COR-L47 (cell line): ENCODE measurements at regions not wholly inside any gene's neighbourhood (a gene's known extent, or its start where the extent isn't known, plus 50 kb on each side); places are given as distances from the start of the nearest gene placed in this dataset.
"Not testable (repeated sequence)": the region's sequence is repeated elsewhere in the genome, so short reads cannot be mapped to it uniquely, and the experiment has no call there.

Source experiments
- DNase-seq: peaks from one replicate; lab custom pipeline; 2025; lab: John Stamatoyannopoulos, UW

GRCh38 chr7:124635416-124635815 lies 130.2 kb downstream of the GPR37 start:
- no peak for DNase-seq

GRCh38 chr7:124633740-124634139 lies 131.9 kb downstream of the GPR37 start:
- DNase-seq, result no peak

- no peak for DNase-seq
Observed at GRCh38 chr7:124630395-124630794, 135.2 kb downstream of the GPR37 start.

- DNase-seq, result no peak
Observed at GRCh38 chr7:124618871-124619270, 146.7 kb downstream of the GPR37 start.

GRCh38 chr7:124618051-124618450 lies 147.5 kb downstream of the GPR37 start:
- not testable (repeated sequence) for DNase-seq

GRCh38 chr7:124603066-124603465 lies 162.5 kb downstream of the GPR37 start:
- no peak for DNase-seq

GRCh38 chr7:124597509-124597908 lies 168.1 kb downstream of the GPR37 start:
- no peak for DNase-seq

GRCh38 chr7:124596881-124597280 lies 168.7 kb downstream of the GPR37 start:
- DNase-seq, result no peak

- DNase-seq, result no peak
Observed at GRCh38 chr7:124590814-124591213, 174.8 kb downstream of the GPR37 start.

- DNase-seq, result no peak
Observed at GRCh38 chr7:124577256-124577655, 188.3 kb downstream of the GPR37 start.

GRCh38 chr7:124575176-124575575 lies 190.4 kb downstream of the GPR37 start:
- no peak for DNase-seq

- no peak for DNase-seq
Observed at GRCh38 chr7:124570558-124570957, 195.0 kb downstream of the GPR37 start.

GRCh38 chr7:124566583-124566982 lies 199.0 kb downstream of the GPR37 start:
- DNase-seq, result no peak

- no peak for DNase-seq
Observed at GRCh38 chr7:124557587-124557986, 208.0 kb downstream of the GPR37 start.

- DNase-seq, result no peak
Observed at GRCh38 chr7:124557101-124557500, 208.5 kb downstream of the GPR37 start.

GRCh38 chr7:124553502-124553901 lies 212.1 kb downstream of the GPR37 start:
- no peak for DNase-seq

GRCh38 chr7:124552217-124552616 lies 213.4 kb downstream of the GPR37 start:
- DNase-seq, result no peak

GRCh38 chr7:124550036-124550435 lies 215.6 kb downstream of the GPR37 start:
- no peak for DNase-seq

- no peak for DNase-seq
Observed at GRCh38 chr7:124542476-124542875, 223.1 kb downstream of the GPR37 start.

GRCh38 chr7:124536156-124536762 lies 229.3 kb downstream of the GPR37 start:
- DNase-seq, result no peak

GRCh38 chr7:124532166-124532565 lies 233.4 kb downstream of the GPR37 start:
- DNase-seq, result no peak

- no peak for DNase-seq
Observed at GRCh38 chr7:124516911-124517310, 248.7 kb downstream of the GPR37 start.

- DNase-seq, result no peak
Observed at GRCh38 chr7:124515106-124515830, 250.3 kb downstream of the GPR37 start.

- DNase-seq, result no peak
Observed at GRCh38 chr7:124514471-124514870, 251.1 kb downstream of the GPR37 start.
